Upper lobe of right lung (tissue), 1 donor: ENCODE measurements at regions not wholly inside any gene's neighbourhood (a gene's known extent, or its start where the extent isn't known, plus 50 kb on each side); places are given as distances from the start of the nearest gene placed in this dataset.

Experiments used
- ATAC-seq: fragments of 200-7000 bp; cut with Tn5 transposase; one replicate; pipeline ENCODE4 v1.9.1; 2020; ENCODE audit warnings: mild to moderate bottlenecking, moderate library complexity
- DNase-seq: peaks from one replicate; pipeline ENCODE4 v3.0.0-alpha.2; 2020
- H3K27ac ChIP-seq: fragments of 200-600 bp; one replicate; pipeline ENCODE4 v1.8.0; 2022
- H3K27me3 ChIP-seq: fragments of 200-600 bp; one replicate; pipeline ENCODE4 v1.8.0; 2022; ENCODE audit warnings: mild to moderate bottlenecking
- H3K36me3 ChIP-seq: fragments of 200-600 bp; one replicate; pipeline ENCODE4 v1.8.0; 2022
- H3K4me1 ChIP-seq: fragments of 200-600 bp; one replicate; pipeline ENCODE4 v1.8.0; 2022
- H3K4me3 ChIP-seq: fragments of 200-600 bp; one replicate; pipeline ENCODE4 v1.8.0; 2022; ENCODE audit warnings: mild to moderate bottlenecking
- H3K9me3 ChIP-seq: fragments of 200-600 bp; one replicate; pipeline ENCODE4 v1.8.0; 2022
- CTCF ChIP-seq: fragments of 200-600 bp; IDR thresholded peaks from one replicate; pipeline ENCODE4 v1.8.0; 2022; ENCODE audit warnings: antibody characterized with exemption
- intact Hi-C: fragments of 100-400 bp; cut with DNase I; formaldehyde crosslinking; loops from one replicate; pipeline ENCODE4 v1.11.0; 2022
- donor health status: DM: no; HTN: yes; CAD: no; lungs with severe emphysema.

- intact Hi-C loops, result no loop called here
- Histone ChIP-seq H3K27me3 (no peaks in the 10 kb centered on the region), H3K4me3 (no peak overlapping the region), H3K9me3 (no peaks in the 10 kb centered on the region), H3K4me1 (no peaks in the 10 kb centered on the region), H3K36me3 (no peaks in the 10 kb centered on the region), H3K27ac (no peak overlapping the region)
- no peak for ATAC-seq
- TF ChIP-seq CTCF, result no peak
- no peak for DNase-seq
Observed at GRCh38 chr20:21835042-21835441, 129.6 kb downstream of the PAX1 start.

- Histone ChIP-seq H3K27ac (no peak overlapping the region), H3K9me3 (no peaks in the 10 kb centered on the region), H3K27me3 (no peaks in the 10 kb centered on the region), H3K4me1 (no peaks in the 10 kb centered on the region), H3K36me3 (no peaks in the 10 kb centered on the region), H3K4me3 (no peak overlapping the region)
- intact Hi-C loops, result no loop called here
- DNase-seq (no peak), ATAC-seq (no peak)
- no peak for TF ChIP-seq CTCF
Observed at GRCh38 chr20:21832442-21833385, 127.2 kb downstream of the PAX1 start.

- Histone ChIP-seq H3K4me1 (no peaks in the 10 kb centered on the region), H3K4me3 (no peak overlapping the region), H3K27ac (no peak overlapping the region), H3K27me3 (peaks cover 9% of the 10 kb centered on the region), H3K9me3 (no peaks in the 10 kb centered on the region), H3K36me3 (no peaks in the 10 kb centered on the region)
- ATAC-seq (no peak), DNase-seq (no peak)
- no peak for TF ChIP-seq CTCF
- intact Hi-C loops, result no loop called here
Observed at GRCh38 chr20:21826976-21827375, 121.5 kb downstream of the PAX1 start.

- Histone ChIP-seq H3K4me1 (no peaks in the 10 kb centered on the region), H3K27ac (no peak overlapping the region), H3K4me3 (no peak overlapping the region), H3K27me3 (peaks cover 2% of the 10 kb centered on the region), H3K36me3 (no peaks in the 10 kb centered on the region), H3K9me3 (no peaks in the 10 kb centered on the region)
- ATAC-seq (no peak), DNase-seq (no peak)
- intact Hi-C loops, result no loop called here
- no peak for TF ChIP-seq CTCF
Observed at GRCh38 chr20:21821358-21821757, 115.9 kb downstream of the PAX1 start.

- Histone ChIP-seq H3K4me3 (no peak overlapping the region), H3K27me3 (no peaks in the 10 kb centered on the region), H3K36me3 (no peaks in the 10 kb centered on the region), H3K27ac (no peak overlapping the region), H3K4me1 (no peaks in the 10 kb centered on the region), H3K9me3 (no peaks in the 10 kb centered on the region)
- DNase-seq (no peak), ATAC-seq (no peak)
- intact Hi-C loops, result no loop called here
- no peak for TF ChIP-seq CTCF
Observed at GRCh38 chr20:21820688-21821087, 115.2 kb downstream of the PAX1 start.
